ENCODE measurements at regions not wholly inside any gene's neighbourhood (a gene's known extent, or its start where the extent isn't known, plus 50 kb on each side); places are given as distances from the start of the nearest gene placed in this dataset.

GRCh38 chr6:168902075-168902474, 351.6 kb downstream of the THBS2 start:
- TF ChIP-seq CTCF (IDR thresholded peaks at IDR 0.05) (no peak), EZH2 (IDR thresholded peaks at IDR 0.05) (no peak), EZH2phosphoT487 (IDR thresholded peaks at IDR 0.05) (no peak)
